ENCODE measurements at regions not wholly inside any gene's neighbourhood (a gene's known extent, or its start where the extent isn't known, plus 50 kb on each side); places are given as distances from the start of the nearest gene placed in this dataset.

- TF ChIP-seq CTCF (IDR thresholded peaks at IDR 0.05; ENCODE audit: insufficient read depth, low read depth, low read length): no peak
- no peak for TF ChIP-seq EZH2 (IDR thresholded peaks at IDR 0.05; ENCODE audit: insufficient read depth, low read length)
These were observed 324.9 kb downstream of the HHIPL2 start for GRCh38 chr1:222223010-222223409.
